Upper lobe of right lung (tissue), 1 donor: ENCODE measurements at regions not wholly inside any gene's neighbourhood (a gene's known extent, or its start where the extent isn't known, plus 50 kb on each side); places are given as distances from the start of the nearest gene placed in this dataset.
A peak's percentile ranks its signal among the peaks of the same experiment; 100 is the strongest.

ENCODE experiments used
- ATAC-seq: fragments of 200-7000 bp; cut with Tn5 transposase; one replicate; pipeline ENCODE4 v1.9.1; 2020; ENCODE audit warnings: mild to moderate bottlenecking, moderate library complexity
- DNase-seq: peaks from one replicate; pipeline ENCODE4 v3.0.0-alpha.2; 2020
- H3K27ac ChIP-seq: fragments of 200-600 bp; one replicate; pipeline ENCODE4 v1.8.0; 2022
- H3K27me3 ChIP-seq: fragments of 200-600 bp; one replicate; pipeline ENCODE4 v1.8.0; 2022; ENCODE audit warnings: mild to moderate bottlenecking
- H3K36me3 ChIP-seq: fragments of 200-600 bp; one replicate; pipeline ENCODE4 v1.8.0; 2022
- H3K4me1 ChIP-seq: fragments of 200-600 bp; one replicate; pipeline ENCODE4 v1.8.0; 2022
- H3K4me3 ChIP-seq: fragments of 200-600 bp; one replicate; pipeline ENCODE4 v1.8.0; 2022; ENCODE audit warnings: mild to moderate bottlenecking
- H3K9me3 ChIP-seq: fragments of 200-600 bp; one replicate; pipeline ENCODE4 v1.8.0; 2022
- CTCF ChIP-seq: fragments of 200-600 bp; IDR thresholded peaks from one replicate; pipeline ENCODE4 v1.8.0; 2022; ENCODE audit warnings: antibody characterized with exemption
- intact Hi-C: fragments of 100-400 bp; cut with DNase I; formaldehyde crosslinking; loops from one replicate; pipeline ENCODE4 v1.11.0; 2022
- donor health status: DM: no; HTN: yes; CAD: no; lungs with severe emphysema.

GRCh38 chr15:37818152-37818677, 116.2 kb upstream of the TMCO5A start:
- DNase-seq (no peak), ATAC-seq (no peak)
- no peak for TF ChIP-seq CTCF
- intact Hi-C loops = no loop called here
- H3K9me3 ChIP-seq = no peaks in the 10 kb centered on the region
- H3K27ac ChIP-seq = no peak overlapping the region
- no peak overlapping the region for H3K4me3 ChIP-seq
- no peaks in the 10 kb centered on the region for H3K4me1 ChIP-seq
- peaks cover 8% of the 10 kb centered on the region for H3K27me3 ChIP-seq
- H3K36me3 ChIP-seq = no peaks in the 10 kb centered on the region

GRCh38 chr15:37819191-37819590, 115.2 kb upstream of the TMCO5A start:
- H3K27ac ChIP-seq = no peak overlapping the region
- H3K9me3 ChIP-seq = no peaks in the 10 kb centered on the region
- H3K36me3 ChIP-seq = no peaks in the 10 kb centered on the region
- no peaks in the 10 kb centered on the region for H3K4me1 ChIP-seq
- DNase-seq = no peak
- H3K4me3 ChIP-seq = no peak overlapping the region
- ATAC-seq = no peak
- H3K27me3 ChIP-seq = peaks cover 8% of the 10 kb centered on the region
- no peak for TF ChIP-seq CTCF
- intact Hi-C loops = no loop called here

- Histone ChIP-seq H3K4me1 (no peaks in the 10 kb centered on the region), H3K27me3 (peaks cover 3% of the 10 kb centered on the region), H3K9me3 (no peaks in the 10 kb centered on the region), H3K4me3 (no peak overlapping the region), H3K36me3 (no peaks in the 10 kb centered on the region), H3K27ac (no peak overlapping the region)
- ATAC-seq (no peak), DNase-seq (no peak)
- intact Hi-C loops = no loop called here
- no peak for TF ChIP-seq CTCF
Observed at GRCh38 chr15:37820380-37821128, 113.9 kb upstream of the TMCO5A start.

GRCh38 chr15:37823601-37824275, 110.7 kb upstream of the TMCO5A start:
- Histone ChIP-seq H3K27ac (no peak overlapping the region), H3K9me3 (no peaks in the 10 kb centered on the region), H3K27me3 (no peaks in the 10 kb centered on the region), H3K36me3 (no peaks in the 10 kb centered on the region), H3K4me3 (no peak overlapping the region), H3K4me1 (no peaks in the 10 kb centered on the region)
- intact Hi-C loops = no loop called here
- no peak for TF ChIP-seq CTCF
- no peak for DNase-seq
- no peak for ATAC-seq

- TF ChIP-seq CTCF = no peak
- intact Hi-C loops = no loop called here
- Histone ChIP-seq H3K9me3 (no peaks in the 10 kb centered on the region), H3K27ac (no peak overlapping the region), H3K36me3 (no peaks in the 10 kb centered on the region), H3K4me1 (no peaks in the 10 kb centered on the region), H3K27me3 (no peaks in the 10 kb centered on the region), H3K4me3 (no peak overlapping the region)
- DNase-seq (no peak), ATAC-seq (peak; percentile 53)
Observed at GRCh38 chr15:37824717-37825382, 109.6 kb upstream of the TMCO5A start.
